Calu3 (cell line): ENCODE measurements at regions not wholly inside any gene's neighbourhood (a gene's known extent, or its start where the extent isn't known, plus 50 kb on each side); places are given as distances from the start of the nearest gene placed in this dataset.

Experiments
- BruUV-seq: library from RNA; stranded (reverse); fragments of 400-500 nt; replicated peaks from 2 replicates; lab custom pipeline; 2021; lab: Mats Ljungman, UMichigan
- CTCF ChIA-PET: fragments of 300-600 bp; sonication (Branson Sonifier 250); formaldehyde crosslinking; loops from one replicate; lab custom pipeline; 2022; ENCODE audit warnings: antibody characterized with exemption; lab: Charles Lee
- DNase-seq: peaks from one replicate; pipeline ENCODE4 v3.0.0; 2022
- H3K27ac Mint-ChIP-seq: one replicate; pipeline ENCODE4 v1.8.0; 2022; ENCODE audit warnings: mixed read lengths; ENCODE audit not compliant: unreplicated experiment
- H3K27me3 Mint-ChIP-seq: one replicate; pipeline ENCODE4 v1.8.0; 2022; ENCODE audit warnings: mixed read lengths; ENCODE audit not compliant: unreplicated experiment
- H3K36me3 Mint-ChIP-seq: one replicate; pipeline ENCODE4 v1.8.0; 2022; ENCODE audit warnings: mild to moderate bottlenecking, moderate library complexity, mixed read lengths; ENCODE audit not compliant: insufficient read depth, unreplicated experiment
- H3K4me1 Mint-ChIP-seq: one replicate; pipeline ENCODE4 v1.8.0; 2022; ENCODE audit warnings: mild to moderate bottlenecking, low read depth, mixed read lengths; ENCODE audit not compliant: unreplicated experiment
- H3K4me3 Mint-ChIP-seq: one replicate; pipeline ENCODE4 v1.8.0; 2022; ENCODE audit warnings: mild to moderate bottlenecking, low read depth, moderate library complexity, mixed read lengths; ENCODE audit not compliant: unreplicated experiment
- H3K9me3 Mint-ChIP-seq: one replicate; pipeline ENCODE4 v1.8.0; 2022; ENCODE audit warnings: low read depth, mixed read lengths; ENCODE audit not compliant: unreplicated experiment
- CTCF ChIP-seq: fragments of 200-600 bp; IDR thresholded peaks from one replicate; pipeline ENCODE4 v1.8.0; 2022; ENCODE audit warnings: antibody characterized with exemption; ENCODE audit not compliant: unreplicated experiment
- intact Hi-C: fragments of 100-400 bp; cut with micrococcal nuclease; formaldehyde crosslinking; loops from one replicate; pipeline ENCODE4 v1.10.0; 2022; ENCODE audit not compliant: unreplicated experiment

DNA sequence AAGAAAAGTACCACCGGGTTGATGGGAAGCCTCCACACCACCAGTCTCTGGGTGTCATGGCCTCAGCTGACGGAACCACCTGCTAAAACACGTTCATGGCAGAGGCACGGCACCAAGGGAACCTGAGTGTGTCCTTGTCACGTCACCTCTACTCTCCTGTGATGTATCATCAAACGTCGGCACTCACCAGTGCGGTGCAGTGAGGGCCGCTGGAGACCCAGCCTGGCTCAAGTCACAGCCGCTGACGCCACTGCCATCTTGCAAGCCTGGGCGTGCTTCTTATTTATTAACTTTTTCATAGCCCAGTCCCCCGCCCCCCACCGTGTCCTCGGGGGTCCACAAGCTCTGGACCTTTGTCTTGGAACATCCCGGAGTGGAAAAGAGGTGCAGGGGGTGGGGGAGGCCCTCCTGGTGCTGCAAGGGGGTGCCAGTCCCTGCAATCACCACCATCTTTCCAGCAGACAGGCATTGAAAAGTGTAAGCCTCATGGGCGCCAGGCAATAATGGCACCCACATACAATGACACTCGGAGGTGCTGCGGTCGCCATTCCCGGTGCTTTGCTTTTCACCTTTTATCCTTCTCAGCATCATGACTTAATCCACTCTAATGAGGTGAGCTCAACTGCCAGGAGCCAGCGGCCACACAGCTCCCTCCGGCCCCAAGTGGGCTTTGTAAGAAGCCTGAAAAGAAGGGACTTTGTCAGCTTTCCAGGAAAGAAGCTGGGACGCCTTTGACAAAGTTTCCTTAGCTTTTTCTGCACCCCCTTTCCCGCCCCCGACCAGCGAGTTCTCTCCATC is 202.3 kb upstream of the IRX1 start:
- no TSS peak for BruUV-seq
- Mint-ChIP-seq H3K4me1 (no peaks in the 10 kb centered on the region), H3K36me3 (no peaks in the 10 kb centered on the region), H3K27me3 (no peaks in the 10 kb centered on the region), H3K27ac (no peak overlapping the region), H3K9me3 (no peaks in the 10 kb centered on the region), H3K4me3 (no peak overlapping the region)
- CTCF ChIA-PET, result no interaction called here
- TF ChIP-seq CTCF, result no peak
- DNase-seq, result no peak
- intact Hi-C loops, result no loop called here

GRCh38 chr5:3392306-3392939 is 203.2 kb upstream of the IRX1 start:
- Mint-ChIP-seq H3K4me3 (no peak overlapping the region), H3K27ac (no peak overlapping the region), H3K36me3 (no peaks in the 10 kb centered on the region), H3K4me1 (no peaks in the 10 kb centered on the region), H3K9me3 (no peaks in the 10 kb centered on the region), H3K27me3 (no peaks in the 10 kb centered on the region)
- no peak for TF ChIP-seq CTCF
- intact Hi-C loops, result no loop called here
- BruUV-seq, result no TSS peak
- DNase-seq, result no peak
- CTCF ChIA-PET, result no interaction called here

DNA sequence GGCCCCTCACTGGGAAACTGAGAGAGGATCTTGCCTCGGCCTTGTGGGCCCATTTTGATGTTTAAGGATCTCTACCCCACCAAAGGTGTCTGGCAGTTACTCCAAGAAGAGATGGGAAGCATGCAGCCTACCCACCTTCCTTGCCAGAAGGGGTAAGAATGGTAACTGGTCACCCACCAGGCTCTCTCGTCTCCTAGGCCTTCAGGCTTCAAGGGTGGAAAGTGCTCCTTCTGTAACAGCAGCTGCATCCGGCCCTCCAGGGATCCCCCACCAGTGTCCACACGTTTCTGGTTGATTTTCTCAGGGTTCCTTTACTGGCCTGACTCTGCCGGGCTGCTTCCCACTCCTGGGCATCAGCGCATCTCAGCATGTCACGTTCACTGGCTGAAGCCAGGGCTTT is 204.4 kb upstream of the IRX1 start:
- Mint-ChIP-seq H3K4me1 (no peaks in the 10 kb centered on the region), H3K27me3 (no peaks in the 10 kb centered on the region), H3K9me3 (no peaks in the 10 kb centered on the region), H3K4me3 (no peak overlapping the region), H3K36me3 (no peaks in the 10 kb centered on the region), H3K27ac (no peak overlapping the region)
- BruUV-seq, result no TSS peak
- no peak for DNase-seq
- intact Hi-C loops, result no loop called here
- no peak for TF ChIP-seq CTCF
- CTCF ChIA-PET, result no interaction called here

DNA sequence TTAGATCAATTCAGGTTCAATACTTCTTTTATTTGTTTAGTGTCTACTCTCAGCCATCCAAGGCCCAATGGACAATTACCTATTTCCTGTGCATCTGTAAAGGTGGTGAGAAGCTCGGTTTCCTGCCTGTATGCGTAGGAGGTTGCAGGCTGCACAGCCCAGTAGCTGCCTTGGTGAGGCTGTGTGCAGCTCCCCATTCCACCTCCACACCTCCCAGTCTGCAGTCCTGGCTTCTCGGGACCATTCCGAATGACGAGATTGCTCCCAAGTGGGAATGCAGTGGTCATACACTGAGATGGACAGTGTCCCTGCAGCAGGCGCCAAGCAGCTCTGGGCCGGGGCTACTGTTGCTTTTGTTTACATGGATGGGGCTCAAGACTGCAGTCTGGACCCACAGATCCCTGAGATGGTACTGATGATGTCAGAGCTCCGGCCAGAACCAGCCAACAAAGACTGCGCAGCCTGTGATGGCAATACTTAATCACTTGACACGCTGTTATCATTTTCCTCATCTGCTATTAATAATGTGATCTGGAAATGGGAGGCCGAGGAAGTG is 206.1 kb upstream of the IRX1 start:
- Mint-ChIP-seq H3K4me1 (no peaks in the 10 kb centered on the region), H3K9me3 (no peaks in the 10 kb centered on the region), H3K4me3 (no peak overlapping the region), H3K27me3 (no peaks in the 10 kb centered on the region), H3K27ac (no peak overlapping the region), H3K36me3 (no peaks in the 10 kb centered on the region)
- DNase-seq, result no peak
- intact Hi-C loops, result no loop called here
- TF ChIP-seq CTCF, result no peak
- CTCF ChIA-PET, result no interaction called here
- BruUV-seq, result no TSS peak
